HG03039 (cell line): ENCODE measurements at regions not wholly inside any gene's neighbourhood (a gene's known extent, or its start where the extent isn't known, plus 50 kb on each side); places are given as distances from the start of the nearest gene placed in this dataset.

Source experiments
- ATAC-seq: cut with Tn5 transposase; IDR thresholded peaks from one replicate; pipeline ENCODE4 v1.9.1; 2021; ENCODE audit warnings: mild to moderate bottlenecking, moderate library complexity; ENCODE audit not compliant: unreplicated experiment

- ATAC-seq: no peak
Observed at GRCh38 chr5:15266229-15266628, 233.8 kb upstream of the FBXL7 start.

- ATAC-seq: no peak
Observed at GRCh38 chr5:15263942-15264341, 236.0 kb upstream of the FBXL7 start.

GRCh38 chr5:15263406-15263805, 236.6 kb upstream of the FBXL7 start:
- ATAC-seq: no peak

GRCh38 chr5:15261269-15261995, 238.5 kb upstream of the FBXL7 start:
- no peak for ATAC-seq

- ATAC-seq: no peak
Observed at GRCh38 chr5:15260356-15261268, 239.4 kb upstream of the FBXL7 start.

- ATAC-seq: no peak
Observed at GRCh38 chr5:15256485-15256884, 243.5 kb upstream of the FBXL7 start.

GRCh38 chr5:15255576-15255975, 244.4 kb upstream of the FBXL7 start:
- ATAC-seq: no peak

GRCh38 chr5:15254607-15255006, 245.4 kb upstream of the FBXL7 start:
- ATAC-seq: no peak

- ATAC-seq: no peak
Observed at GRCh38 chr5:15252331-15252730, 247.6 kb upstream of the FBXL7 start.

GRCh38 chr5:15249152-15249551, 250.8 kb upstream of the FBXL7 start:
- ATAC-seq: no peak

GRCh38 chr5:15248731-15249130, 251.2 kb upstream of the FBXL7 start:
- ATAC-seq: no peak

GRCh38 chr5:15245913-15246312, 254.1 kb upstream of the FBXL7 start:
- ATAC-seq: no peak

- ATAC-seq: no peak
Observed at GRCh38 chr5:15243301-15244020, 256.5 kb upstream of the FBXL7 start.

GRCh38 chr5:15241216-15241821, 258.7 kb upstream of the FBXL7 start:
- no peak for ATAC-seq

GRCh38 chr5:15238006-15238405, 262.0 kb upstream of the FBXL7 start:
- no peak for ATAC-seq

- ATAC-seq: no peak
Observed at GRCh38 chr5:15236911-15237508, 263.0 kb upstream of the FBXL7 start.

- ATAC-seq: no peak
Observed at GRCh38 chr5:15234911-15235310, 265.1 kb upstream of the FBXL7 start.

- ATAC-seq: no peak
Observed at GRCh38 chr5:15234366-15234765, 265.6 kb upstream of the FBXL7 start.

GRCh38 chr5:15233566-15233965, 266.4 kb upstream of the FBXL7 start:
- ATAC-seq: no peak

- ATAC-seq: no peak
Observed at GRCh38 chr5:15222156-15222555, 277.8 kb upstream of the FBXL7 start.
